ENCODE measurements at regions not wholly inside any gene's neighbourhood (a gene's known extent, or its start where the extent isn't known, plus 50 kb on each side); places are given as distances from the start of the nearest gene placed in this dataset.

GRCh38 chr2:5392658-5393057 is 299.5 kb upstream of the SOX11 start:
- no peak for DNase-seq
- in situ Hi-C loops (cut with MboI; ENCODE audit: low pct_unique_long_range_greater_than_20kb, low sequenced_read_pairs) = no loop called here

GRCh38 chr2:5393474-5393873 is 298.7 kb upstream of the SOX11 start:
- no peak for DNase-seq
- in situ Hi-C loops (cut with MboI; ENCODE audit: low pct_unique_long_range_greater_than_20kb, low sequenced_read_pairs) = no loop called here

GRCh38 chr2:5394223-5394622 is 298.0 kb upstream of the SOX11 start:
- no peak for DNase-seq
- in situ Hi-C loops (cut with MboI; ENCODE audit: low pct_unique_long_range_greater_than_20kb, low sequenced_read_pairs) = no loop called here

DNA sequence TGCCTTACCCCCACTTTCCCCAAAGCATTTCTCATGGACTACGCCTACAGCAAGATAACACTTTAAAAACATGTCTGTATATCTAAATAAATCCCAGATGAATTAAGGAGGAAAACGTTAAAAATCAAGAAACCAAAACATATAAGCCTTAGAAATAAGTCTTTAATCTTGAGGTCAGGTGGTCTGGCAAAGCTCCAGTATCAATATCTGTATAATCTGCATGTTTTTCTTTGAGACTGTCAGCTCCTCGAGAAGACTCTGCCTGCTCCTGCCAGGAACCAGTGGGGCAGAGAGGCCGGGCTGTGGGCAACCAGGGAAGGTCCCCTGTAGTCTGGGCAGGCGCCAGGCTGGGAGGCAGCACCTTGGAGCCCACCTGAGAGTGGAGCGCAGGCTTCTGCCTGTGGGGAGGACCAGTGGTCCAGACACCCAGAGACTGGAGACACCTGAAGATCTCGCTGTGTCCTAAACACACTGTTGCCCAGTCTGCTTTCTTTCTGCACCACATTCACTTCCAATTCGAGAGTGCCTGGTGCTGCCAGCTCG is 291.0 kb upstream of the SOX11 start:
- in situ Hi-C loops (cut with MboI; ENCODE audit: low pct_unique_long_range_greater_than_20kb, low sequenced_read_pairs) = no loop called here
- DNase-seq = no peak

DNA sequence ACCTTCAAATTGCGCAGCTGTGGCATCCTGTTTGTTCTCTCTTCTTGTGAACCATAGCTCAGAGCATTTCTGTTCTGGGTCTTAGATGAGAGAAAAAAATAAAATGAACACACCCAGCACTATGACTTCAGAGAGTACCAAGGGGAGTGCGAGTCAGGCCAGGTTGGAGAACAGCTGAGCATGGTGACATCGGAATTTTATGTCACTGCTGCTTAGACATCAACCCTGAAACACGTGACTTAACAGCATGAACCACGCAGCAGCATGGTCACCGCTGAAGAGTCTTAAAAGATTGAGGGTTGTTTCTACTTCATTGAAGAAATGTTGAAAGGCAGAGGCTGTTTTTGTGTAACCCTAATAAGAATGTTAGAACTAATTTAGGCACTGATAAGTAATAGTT is 288.8 kb upstream of the SOX11 start:
- no peak for DNase-seq
- in situ Hi-C loops (cut with MboI; ENCODE audit: low pct_unique_long_range_greater_than_20kb, low sequenced_read_pairs) = no loop called here

GRCh38 chr2:5409898-5410381 is 282.2 kb upstream of the SOX11 start:
- DNase-seq = no peak
- in situ Hi-C loops (cut with MboI; ENCODE audit: low pct_unique_long_range_greater_than_20kb, low sequenced_read_pairs) = no loop called here

- no peak for DNase-seq
- in situ Hi-C loops (cut with MboI; ENCODE audit: low pct_unique_long_range_greater_than_20kb, low sequenced_read_pairs) = no loop called here
Observed at GRCh38 chr2:5410991-5411700, 281.0 kb upstream of the SOX11 start.

DNA sequence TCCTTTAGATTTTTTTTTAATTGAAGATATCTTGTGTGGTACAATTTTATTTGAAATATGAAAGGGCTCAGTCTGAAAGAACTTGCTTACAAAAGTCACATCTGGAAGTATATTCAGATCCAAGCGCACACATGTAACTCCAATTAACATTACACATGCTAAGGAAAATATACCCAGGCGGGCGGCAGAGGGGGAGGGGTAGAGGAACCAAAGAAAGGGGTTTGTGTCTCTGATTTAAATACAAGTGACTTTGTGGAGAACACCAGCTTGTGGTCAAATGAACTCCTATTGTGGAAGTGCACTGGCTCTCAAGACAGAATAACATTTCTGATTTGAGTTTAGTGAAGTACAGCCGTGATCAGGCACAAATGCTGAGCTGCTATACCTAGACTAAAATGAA is 280.2 kb upstream of the SOX11 start:
- no peak for DNase-seq
- in situ Hi-C loops (cut with MboI; ENCODE audit: low pct_unique_long_range_greater_than_20kb, low sequenced_read_pairs) = no loop called here

- DNase-seq = no peak
- in situ Hi-C loops (cut with MboI; ENCODE audit: low pct_unique_long_range_greater_than_20kb, low sequenced_read_pairs) = no loop called here
Observed at GRCh38 chr2:5433855-5434254, 258.3 kb upstream of the SOX11 start.

- DNase-seq = no peak
- in situ Hi-C loops (cut with MboI; ENCODE audit: low pct_unique_long_range_greater_than_20kb, low sequenced_read_pairs) = no loop called here
Observed at GRCh38 chr2:5437375-5437774, 254.8 kb upstream of the SOX11 start.

DNA sequence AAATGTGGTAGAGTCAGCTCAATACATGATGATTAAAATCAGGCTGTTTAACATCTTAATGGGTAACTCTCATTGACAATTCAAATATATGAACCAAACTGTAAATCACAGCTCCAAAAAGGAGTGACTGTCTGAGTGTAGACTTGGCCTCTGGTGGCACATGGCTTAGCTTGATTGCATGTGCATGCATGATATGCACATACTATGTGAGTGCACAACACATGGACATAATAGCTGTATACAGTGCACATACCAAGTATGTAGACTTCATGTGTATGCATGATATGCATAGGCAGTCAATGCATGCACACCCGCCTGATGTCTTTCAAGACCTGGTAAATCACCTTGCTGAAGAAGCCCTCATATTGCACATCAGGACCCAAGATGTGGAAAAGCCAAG is 252.0 kb upstream of the SOX11 start:
- no peak for DNase-seq

GRCh38 chr2:5442736-5443135 is 249.4 kb upstream of the SOX11 start:
- DNase-seq = no peak
- in situ Hi-C loops (cut with MboI; ENCODE audit: low pct_unique_long_range_greater_than_20kb, low sequenced_read_pairs) = no loop called here

More for the DNA sequence above, 252.0 kb upstream of the SOX11 start:
- in situ Hi-C loops (cut with MboI; ENCODE audit: low pct_unique_long_range_greater_than_20kb, low sequenced_read_pairs) = no loop called here

DNA sequence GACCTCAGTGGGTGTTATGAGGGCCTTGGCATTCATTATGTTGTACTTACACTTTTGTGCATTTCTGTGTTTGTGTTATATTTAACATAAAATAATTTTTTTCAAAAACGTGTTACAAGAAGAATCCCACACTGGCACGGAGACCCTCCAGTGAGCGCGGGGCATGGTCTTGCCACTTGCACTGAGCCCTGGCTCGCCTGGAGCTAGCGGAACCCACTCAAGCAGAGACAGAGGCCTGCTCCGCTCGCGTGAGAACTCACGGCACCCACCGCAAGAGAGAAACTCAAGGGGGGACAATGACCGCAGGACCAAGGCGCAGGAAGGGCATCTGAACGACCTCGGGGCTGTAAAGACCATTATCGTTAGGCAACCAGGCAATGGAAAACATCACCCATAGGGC is 248.0 kb upstream of the SOX11 start:
- DNase-seq = no peak
- in situ Hi-C loops (cut with MboI; ENCODE audit: low pct_unique_long_range_greater_than_20kb, low sequenced_read_pairs) = no loop called here

DNA sequence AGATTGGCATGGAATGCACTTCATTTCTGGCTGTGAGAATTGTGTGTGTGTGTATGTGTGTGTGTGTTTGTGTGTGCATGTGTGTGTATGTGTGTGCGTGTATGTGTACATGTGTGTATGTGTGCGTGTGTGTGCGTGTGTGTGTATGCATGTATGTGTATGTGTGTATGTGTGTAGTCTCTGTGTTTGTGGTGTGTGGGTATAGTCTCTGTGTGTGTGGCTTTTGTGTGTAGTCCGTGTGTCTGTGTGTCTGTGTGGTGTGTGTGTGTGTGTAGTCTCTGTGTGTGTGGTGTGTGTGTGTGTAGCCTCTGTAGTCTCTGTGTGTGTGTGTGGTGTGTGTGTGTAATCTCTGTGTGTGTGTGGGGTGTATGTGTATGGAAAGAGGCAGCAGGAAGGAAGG is 247.3 kb upstream of the SOX11 start:
- in situ Hi-C loops (cut with MboI; ENCODE audit: low pct_unique_long_range_greater_than_20kb, low sequenced_read_pairs) = no loop called here
- no peak for DNase-seq

DNA sequence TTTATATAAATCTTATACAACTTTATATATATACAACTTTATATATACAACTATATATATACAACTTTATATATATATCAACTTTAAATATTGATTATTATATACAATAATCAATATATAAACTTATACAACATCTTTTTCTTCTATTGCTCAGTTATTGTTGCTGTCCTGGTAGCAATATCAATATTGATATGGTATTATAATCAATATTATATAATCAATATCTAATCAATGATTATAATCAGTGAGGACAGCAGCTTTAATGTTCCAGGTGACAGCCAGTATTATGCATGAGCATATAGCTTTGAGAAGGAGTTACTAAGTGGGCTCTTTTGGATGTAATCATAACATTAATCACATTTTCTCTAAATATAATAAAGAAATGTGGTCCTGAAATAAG is 242.3 kb upstream of the SOX11 start:
- DNase-seq = no peak
- in situ Hi-C loops (cut with MboI; ENCODE audit: low pct_unique_long_range_greater_than_20kb, low sequenced_read_pairs) = no loop called here

DNA sequence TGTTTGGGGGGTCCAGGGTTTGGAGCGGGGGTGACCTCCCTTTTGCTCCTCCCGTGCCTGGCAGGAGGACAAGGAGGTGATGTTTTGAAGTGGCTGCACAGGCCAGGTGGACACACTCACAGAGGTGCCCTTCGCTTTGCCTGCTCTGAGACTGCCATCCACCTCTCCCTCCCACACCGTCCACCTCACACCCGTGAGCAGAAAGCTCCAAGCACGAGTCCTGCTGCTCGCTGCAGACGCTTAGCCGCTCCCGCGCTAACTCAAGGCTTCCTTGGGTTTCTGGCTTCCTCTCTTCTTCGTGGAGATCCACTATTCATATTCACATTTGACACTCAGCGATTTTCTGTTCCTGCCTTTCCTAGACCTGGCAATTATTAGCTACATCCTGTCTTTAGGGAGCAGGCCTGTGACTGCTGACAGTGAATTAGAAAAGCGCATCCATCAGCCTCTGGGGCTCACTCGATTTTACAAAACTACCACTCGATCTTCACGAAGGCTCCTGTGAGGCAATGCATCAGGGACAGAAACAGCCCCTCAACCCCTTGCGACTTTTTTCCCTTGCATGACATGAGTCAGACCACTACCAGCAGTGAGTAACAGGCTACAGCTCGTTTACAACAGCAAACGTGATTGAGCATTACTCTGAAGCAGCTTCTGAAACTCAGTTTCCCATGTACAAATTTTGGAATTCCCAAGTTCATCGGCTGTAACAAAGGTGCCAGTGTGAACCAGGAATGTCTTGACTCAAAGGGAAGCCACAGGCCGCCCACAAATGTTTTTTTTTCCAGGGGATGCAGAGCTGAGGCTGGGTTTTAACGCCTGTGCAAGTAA is 238.7 kb upstream of the SOX11 start:
- in situ Hi-C loops (cut with MboI; ENCODE audit: low pct_unique_long_range_greater_than_20kb, low sequenced_read_pairs) = no loop called here
- DNase-seq = no peak

- no peak for DNase-seq
- in situ Hi-C loops (cut with MboI; ENCODE audit: low pct_unique_long_range_greater_than_20kb, low sequenced_read_pairs) = no loop called here
Observed at GRCh38 chr2:5454051-5454390, 238.2 kb upstream of the SOX11 start.

DNA sequence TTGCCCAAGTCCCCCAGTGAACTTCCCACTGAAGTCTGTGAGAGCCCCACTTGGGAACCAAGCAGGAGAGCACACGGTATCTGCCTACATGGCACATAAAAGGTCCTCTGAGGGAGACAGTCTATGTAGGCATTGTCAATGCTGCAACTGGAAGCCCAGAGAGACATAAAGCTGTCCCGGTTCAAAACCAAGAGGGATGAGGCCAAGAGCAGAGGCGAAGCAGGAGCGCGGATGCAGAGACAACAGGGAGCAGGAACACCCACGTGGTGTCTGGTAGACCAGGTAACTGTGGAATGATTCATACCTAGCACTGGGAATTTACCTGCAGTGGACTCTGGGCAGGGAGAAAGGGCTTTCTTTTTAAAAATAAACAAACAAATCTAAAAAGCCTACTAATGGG is 233.1 kb upstream of the SOX11 start:
- in situ Hi-C loops (cut with MboI; ENCODE audit: low pct_unique_long_range_greater_than_20kb, low sequenced_read_pairs) = no loop called here
- DNase-seq = no peak

- in situ Hi-C loops (cut with MboI; ENCODE audit: low pct_unique_long_range_greater_than_20kb, low sequenced_read_pairs) = no loop called here
Observed at GRCh38 chr2:5464657-5465056, 227.5 kb upstream of the SOX11 start.

GRCh38 chr2:5465859-5466258 is 226.3 kb upstream of the SOX11 start:
- in situ Hi-C loops (cut with MboI; ENCODE audit: low pct_unique_long_range_greater_than_20kb, low sequenced_read_pairs) = no loop called here

More at GRCh38 chr2:5464657-5465056, 227.5 kb upstream of the SOX11 start:
- no peak for DNase-seq

More at GRCh38 chr2:5465859-5466258, 226.3 kb upstream of the SOX11 start:
- no peak for DNase-seq
